HG03460 (cell line): ENCODE measurements at regions not wholly inside any gene's neighbourhood (a gene's known extent, or its start where the extent isn't known, plus 50 kb on each side); places are given as distances from the start of the nearest gene placed in this dataset.

ENCODE experiments used
- ATAC-seq: cut with Tn5 transposase; IDR thresholded peaks from one replicate; pipeline ENCODE4 v1.9.1; 2021; ENCODE audit not compliant: unreplicated experiment

GRCh38 chr4:23202712-23203247 lies 510.0 kb downstream of the GBA3 start:
- ATAC-seq: no peak

GRCh38 chr4:23194751-23195150 lies 502.0 kb downstream of the GBA3 start:
- no peak for ATAC-seq

DNA sequence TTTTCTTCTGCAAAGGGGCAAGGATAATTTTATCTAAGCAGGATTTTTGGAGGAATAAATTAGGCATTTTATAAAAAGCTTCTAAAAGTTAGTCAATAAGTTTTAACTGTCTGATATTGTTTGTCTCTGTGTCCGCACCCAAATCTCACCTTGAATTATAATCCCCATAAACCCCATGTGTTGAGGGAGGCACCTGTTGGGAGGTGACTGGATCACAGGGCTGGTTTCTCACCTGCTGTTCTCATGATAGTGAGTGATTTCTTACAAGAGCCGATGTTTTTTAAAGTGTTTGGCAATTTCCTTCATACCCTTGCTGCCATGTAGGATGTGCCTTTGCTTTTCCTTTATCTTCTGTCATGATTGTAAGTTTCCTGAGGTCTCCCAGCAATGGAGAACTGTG lies 481.4 kb downstream of the GBA3 start:
- no peak for ATAC-seq

DNA sequence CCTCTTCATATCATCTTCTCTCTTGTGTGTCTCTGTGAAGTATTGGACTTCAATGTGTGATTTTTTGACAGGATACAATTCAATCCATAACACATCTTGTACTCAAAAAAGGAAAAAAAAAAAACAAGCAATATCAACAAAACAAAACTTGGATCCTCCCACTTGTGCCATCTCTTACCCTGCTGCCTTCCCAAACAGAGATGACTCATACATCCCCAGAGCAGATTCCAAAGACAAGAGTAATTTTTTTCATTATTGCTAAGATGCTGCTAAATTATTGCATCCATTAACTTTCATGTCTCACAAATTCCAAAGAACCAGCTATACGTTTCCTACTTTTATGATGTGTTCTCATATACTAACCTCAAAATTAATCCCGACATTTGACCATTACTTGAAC lies 479.2 kb downstream of the GBA3 start:
- no peak for ATAC-seq

- ATAC-seq: no peak
Observed at GRCh38 chr4:23169608-23170311, 477.0 kb downstream of the GBA3 start.

GRCh38 chr4:23166919-23167318 lies 474.2 kb downstream of the GBA3 start:
- ATAC-seq: no peak

DNA sequence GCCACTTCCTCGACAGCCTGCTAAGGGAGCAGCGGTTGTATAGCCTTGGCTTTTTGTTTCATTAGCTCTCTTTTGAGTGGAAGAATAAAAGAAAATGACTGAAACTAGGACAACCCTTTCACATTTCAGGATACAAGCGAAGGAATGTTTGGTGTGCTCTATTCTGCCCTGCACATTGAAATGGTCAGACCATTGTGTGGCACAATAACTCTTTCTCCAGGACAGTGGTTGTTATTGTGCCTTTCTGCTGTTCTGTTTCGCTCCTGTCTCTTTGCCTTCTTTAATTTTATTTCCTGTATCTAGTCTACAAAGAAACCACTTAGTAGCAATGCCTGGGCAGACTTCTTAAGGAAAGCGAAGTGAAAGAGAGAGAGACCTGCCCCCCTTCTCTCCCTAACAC lies 473.7 kb downstream of the GBA3 start:
- ATAC-seq: no peak

DNA sequence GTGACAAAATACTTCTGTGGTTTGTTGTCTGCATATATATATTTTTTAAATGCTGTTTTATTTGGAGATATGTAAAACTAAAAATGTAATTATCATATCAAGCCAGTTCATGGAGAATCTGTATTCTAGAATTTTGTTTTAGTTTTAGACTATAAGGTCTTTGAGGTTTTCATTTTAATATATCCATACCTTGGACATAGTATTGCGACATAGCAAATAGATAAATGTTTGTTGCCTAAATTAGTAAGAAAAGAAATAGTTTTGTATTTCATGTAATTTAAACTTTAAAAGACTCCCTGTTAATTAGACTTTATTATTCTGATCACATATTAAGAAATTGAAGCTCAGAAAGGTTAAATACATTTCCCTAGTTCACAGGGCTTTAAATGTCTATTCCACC lies 472.9 kb downstream of the GBA3 start:
- no peak for ATAC-seq

- no peak for ATAC-seq
Observed at GRCh38 chr4:23163647-23164436, 471.1 kb downstream of the GBA3 start.

DNA sequence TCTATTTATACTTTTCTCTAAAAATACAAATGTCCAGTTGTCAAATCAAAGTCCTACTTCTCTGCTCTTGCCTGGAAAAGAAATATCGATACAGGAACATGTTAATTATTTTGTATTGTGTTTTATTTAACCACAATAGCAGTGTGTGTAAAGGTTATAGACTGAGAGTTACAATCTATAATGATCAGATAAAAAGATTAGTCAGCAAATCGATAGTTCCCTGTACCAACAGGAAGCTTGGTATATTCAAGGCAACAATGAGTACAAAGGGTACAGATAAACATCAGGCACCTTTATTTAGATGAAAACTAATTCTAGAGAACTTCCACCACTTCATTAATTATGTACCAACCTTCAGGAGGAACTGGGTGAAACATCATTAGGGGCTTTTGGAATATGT lies 469.5 kb downstream of the GBA3 start:
- ATAC-seq: no peak

DNA sequence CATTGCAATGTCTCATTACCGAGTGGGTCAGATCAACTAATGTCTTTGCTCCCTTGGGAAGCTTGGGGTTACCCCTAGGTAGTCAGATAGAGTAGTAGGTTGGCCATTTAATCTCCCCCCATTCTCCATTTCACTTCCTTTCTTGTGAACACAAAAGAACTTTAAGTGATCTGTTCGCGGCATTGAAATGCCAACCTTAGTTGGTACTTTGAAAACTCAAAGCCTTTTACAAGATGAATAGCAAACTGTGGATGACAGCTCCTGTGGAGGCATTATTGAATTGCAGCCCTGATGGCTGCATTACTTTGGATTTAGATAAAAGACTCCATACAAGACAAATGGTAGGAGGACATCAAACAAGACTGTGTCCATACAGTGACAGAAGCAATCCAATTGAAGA lies 469.1 kb downstream of the GBA3 start:
- ATAC-seq: no peak

DNA sequence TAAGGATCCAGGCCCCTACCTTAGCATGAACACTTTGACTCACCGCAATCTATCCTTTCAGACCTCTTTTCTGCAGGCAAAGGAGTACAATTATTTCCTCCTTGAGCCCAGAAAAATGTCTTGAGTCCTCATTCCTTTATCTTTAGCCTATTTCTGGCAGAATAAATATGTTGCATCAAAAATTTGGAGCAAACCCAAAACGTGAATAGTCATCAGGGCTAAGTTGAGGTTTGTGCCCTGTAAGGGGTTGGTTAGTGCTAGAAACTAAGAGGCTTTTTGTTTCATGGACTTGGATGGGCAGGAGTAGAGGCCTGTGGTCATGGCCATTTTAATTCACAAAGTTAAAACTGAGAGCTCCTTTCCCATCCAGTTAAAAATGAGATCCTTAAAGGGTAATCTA lies 460.3 kb downstream of the GBA3 start:
- ATAC-seq: no peak

- no peak for ATAC-seq
Observed at GRCh38 chr4:23149815-23150214, 457.1 kb downstream of the GBA3 start.

DNA sequence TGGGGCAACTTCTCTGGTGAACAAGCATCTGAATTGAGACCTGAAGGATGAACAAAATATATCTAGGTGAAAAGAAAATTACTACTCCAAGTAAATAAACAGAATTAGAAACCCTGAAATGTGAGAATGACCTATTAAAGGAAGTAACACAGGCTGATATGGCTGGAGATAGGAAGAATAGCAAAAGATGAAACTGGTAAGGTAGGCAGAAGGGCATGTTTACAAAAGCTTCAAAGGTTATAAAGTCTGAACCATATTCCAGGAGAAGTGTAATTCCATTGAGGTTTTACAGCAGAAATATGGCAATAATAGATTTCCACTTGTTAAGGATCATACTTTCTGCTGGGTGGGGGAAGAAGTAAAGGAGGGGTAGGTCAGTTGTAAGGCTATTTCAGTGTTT lies 452.0 kb downstream of the GBA3 start:
- no peak for ATAC-seq

- no peak for ATAC-seq
Observed at GRCh38 chr4:23135792-23136645, 443.3 kb downstream of the GBA3 start.

- no peak for ATAC-seq
Observed at GRCh38 chr4:23134331-23134730, 441.6 kb downstream of the GBA3 start.

DNA sequence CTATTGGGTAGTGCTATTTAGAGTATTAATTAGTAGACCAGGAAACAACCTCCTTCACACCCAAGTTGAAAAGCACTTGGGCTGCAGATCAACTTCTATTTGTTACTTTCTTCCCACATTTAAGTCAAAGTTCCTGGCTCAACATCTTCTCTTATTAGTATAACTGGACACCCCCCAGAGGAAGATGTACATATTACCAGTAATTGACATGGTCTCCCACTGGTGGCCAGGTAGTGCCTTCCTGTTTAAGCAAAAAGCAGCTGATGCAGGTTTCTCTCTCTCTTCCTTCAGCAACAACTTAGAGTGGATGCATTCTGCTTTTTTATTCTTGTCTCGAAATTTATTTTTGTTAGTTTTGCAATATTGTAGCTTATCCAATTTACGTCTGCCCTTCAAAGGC lies 438.1 kb downstream of the GBA3 start:
- ATAC-seq: no peak

DNA sequence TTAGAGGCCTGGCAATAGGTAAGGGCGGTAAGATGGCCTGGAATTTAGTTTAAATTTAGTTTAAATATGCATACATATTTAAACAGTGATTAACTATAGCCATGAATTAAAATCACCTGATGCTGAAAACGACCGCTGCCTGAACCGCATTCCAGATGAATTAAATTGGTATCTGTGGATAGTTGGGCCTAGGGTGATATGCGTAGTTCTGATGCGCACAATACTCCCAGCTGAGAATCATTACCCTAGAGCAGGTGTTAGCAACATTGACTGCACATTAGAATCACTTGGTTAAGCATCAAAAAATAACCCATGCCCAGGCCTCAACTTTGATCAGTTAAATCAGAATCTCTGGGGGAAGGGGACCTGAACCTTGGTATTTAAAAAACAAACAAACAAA lies 432.4 kb downstream of the GBA3 start:
- no peak for ATAC-seq

DNA sequence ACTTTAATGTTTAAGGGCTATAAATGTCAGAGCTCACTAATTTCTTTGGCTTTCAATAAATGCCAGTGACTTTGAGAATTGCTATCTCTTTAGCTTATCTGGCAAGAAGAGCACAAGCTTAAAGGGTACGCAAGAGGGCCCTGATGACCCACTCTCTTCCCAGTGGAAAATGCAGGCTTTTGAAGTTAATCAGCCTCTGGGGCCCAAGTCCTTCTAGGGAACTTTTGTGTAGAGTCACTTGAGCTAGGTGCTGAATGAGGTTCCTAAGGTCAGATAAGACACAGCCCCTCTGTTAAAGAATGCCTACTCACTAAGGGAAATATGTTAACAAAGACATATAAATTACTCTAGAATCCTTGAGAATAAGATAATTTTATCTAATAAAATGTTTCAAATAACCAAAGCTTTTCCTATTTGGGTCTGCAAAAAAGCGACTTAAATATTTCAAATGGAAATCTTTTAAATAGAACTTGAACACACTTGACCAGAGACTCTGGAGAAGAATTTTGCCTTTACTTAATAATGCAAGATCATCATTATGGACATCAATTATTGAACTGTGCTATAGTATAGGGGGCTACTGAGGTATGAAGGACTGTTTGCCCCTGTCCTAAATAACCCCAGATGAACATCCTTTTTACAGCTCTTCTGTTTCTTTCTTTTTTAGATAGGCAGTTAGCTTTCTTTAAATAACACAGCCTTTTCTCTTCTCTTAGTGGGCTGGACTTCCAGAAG lies 430.1 kb downstream of the GBA3 start:
- ATAC-seq: no peak

DNA sequence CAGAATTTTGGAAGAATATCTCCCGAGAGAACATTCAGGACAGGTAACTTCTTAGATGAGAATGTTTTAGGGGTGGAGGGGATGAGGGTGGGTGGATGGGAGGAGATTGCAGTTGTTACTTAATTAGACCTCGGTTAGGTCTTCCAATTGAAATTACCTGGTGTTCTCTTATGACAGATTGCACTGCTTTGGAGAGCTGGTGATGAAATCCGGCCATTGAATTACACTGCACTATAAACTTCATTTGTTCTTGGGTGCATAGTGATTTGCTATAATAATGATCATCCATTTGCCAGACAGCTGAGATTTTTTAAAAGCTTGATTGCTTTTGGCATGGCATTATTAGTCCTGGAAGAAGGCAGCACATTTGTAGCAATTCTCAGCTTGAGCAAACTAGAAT lies 427.6 kb downstream of the GBA3 start:
- no peak for ATAC-seq

DNA sequence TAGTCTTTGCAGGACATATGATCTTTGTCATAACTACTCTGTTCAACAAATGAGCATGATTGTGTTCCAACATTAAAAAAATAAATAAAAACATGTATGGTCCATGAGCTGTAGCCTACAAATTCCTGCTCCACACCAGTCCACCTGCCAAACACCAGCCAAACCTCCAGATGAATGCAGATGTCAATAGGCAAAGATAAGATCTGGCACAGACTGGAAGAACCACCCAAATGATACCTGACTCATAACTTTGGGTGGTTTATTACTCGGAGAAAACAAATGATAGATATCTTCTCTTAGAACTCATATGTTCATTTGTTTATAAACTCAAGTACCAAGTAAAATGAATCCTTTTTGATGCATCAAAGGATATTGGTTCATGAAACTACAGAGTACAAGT lies 425.1 kb downstream of the GBA3 start:
- ATAC-seq: no peak
